C1 segment of cervical spinal cord (tissue), 14 donors: ENCODE measurements at regions not wholly inside any gene's neighbourhood (a gene's known extent, or its start where the extent isn't known, plus 50 kb on each side); places are given as distances from the start of the nearest gene placed in this dataset.
"Not testable (repeated sequence)": the region's sequence is repeated elsewhere in the genome, so short reads cannot be mapped to it uniquely, and the experiment has no call there.

Experiments
- DNase-seq, 14 donors: peaks; one replicate each; lab custom pipeline; 2025; lab: John Stamatoyannopoulos, UW

GRCh38 chr1:217138173-217138765, 415.0 kb upstream of the ESRRG start:
- DNase-seq, result no peak

DNA sequence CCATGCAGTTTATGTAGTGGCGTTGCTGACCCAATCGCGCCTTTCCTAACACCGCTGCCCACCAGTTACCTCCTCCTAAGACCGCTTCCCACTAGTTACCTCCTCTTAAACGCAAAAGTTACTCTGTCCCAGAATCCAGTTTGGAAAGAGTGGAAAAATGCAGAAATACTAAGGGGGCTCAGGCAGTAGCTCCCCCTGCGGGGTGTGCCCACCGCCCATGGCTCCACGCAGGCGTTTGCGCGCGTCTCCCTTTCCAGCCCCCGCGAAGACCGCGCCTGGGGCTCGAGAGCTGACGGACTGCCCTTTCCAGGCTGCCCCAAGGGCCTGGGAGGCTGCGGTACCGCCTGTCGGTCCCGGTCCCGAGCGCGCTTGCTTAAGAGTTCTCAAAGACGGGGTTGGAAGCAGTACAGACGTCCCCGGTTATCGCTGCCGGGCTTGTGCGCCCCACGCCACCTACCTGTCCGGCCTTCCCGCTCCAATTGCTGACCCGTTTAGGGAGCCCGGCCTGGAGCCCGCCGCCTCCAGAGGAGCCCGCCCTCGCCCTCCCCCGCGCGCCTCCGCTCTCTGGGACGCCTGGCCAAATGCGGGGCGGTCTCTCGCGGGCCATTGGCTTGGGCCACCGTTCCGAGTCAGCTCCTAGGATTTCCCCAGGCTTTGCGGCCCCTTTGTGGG, 414.1 kb upstream of the ESRRG start:
- DNase-seq, result no peak

DNA sequence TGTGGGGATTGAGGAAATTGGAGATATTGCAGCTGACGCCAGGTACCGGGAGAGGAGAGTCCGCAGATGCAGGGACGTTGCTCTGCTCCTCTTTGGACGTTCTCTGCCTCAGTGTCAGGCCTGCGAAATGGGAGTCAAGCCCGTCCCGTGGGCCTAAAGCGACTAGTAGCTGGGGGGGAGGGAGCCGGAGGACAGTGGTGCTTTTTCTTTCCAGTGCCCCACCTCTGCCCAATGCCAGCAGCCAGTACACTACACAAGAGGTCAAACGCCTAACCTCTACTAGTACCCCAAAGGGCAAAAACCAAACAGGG, 413.6 kb upstream of the ESRRG start:
- DNase-seq, result no peak

DNA sequence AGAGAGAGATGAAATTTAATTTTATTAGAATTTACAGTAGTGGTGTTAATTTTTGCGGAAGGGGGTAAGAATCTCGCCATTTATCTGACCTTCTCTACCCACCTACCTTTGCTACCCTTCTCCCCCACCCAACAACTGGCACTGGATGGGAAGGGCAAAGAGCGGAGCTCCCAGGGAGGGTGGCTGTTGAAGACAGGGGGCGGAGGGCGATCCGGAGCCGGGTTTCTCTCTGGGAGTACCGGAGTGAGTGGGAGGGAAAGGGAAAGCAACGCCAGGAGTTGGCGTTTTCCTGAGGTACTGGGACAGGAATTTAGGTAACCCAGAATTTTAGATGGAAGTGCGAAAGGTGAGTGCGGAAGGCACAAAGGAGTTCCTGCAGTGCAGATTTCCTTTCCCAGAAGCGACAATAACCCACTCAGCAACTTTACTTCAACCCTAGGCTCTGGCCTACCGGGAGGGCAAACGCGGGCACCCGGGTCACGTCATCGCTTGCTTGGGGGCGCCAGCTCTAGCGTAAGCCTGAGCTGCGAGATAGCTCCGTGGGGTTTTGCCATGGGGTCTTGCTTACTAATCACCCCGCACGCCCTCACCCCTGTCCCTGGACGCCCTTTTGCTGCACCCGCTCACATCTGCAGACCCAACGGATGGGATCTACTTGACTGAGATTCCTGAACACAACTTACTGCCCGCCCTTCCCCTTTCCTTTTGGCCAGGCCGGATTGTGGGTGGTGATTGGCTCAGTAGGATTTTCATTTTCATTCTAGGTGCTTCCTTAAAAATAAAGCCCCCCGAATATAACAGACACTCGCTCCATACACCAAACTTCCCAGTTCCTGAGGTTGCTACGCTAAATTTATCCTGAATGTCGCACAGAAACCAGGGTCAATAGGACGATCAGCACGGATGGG, 413.0 kb upstream of the ESRRG start:
- no peak for DNase-seq

DNA sequence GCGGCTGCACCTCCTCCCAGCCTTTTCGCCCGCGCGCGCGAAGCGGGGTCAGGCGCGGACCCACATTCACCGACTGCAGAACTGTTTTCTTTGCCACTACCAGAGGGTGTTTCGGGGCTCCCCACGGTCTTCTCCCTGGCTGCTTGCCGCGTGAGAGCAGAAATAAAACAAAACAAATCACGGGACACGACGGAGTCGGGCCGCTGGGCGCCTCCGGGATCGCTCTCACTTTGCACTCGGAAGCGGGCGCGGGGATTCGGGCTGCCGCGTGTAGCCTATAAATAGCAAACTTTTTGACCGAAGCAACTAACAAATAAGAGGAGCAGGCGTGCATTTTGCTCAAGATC, 412.3 kb upstream of the ESRRG start:
- DNase-seq, result no peak

DNA sequence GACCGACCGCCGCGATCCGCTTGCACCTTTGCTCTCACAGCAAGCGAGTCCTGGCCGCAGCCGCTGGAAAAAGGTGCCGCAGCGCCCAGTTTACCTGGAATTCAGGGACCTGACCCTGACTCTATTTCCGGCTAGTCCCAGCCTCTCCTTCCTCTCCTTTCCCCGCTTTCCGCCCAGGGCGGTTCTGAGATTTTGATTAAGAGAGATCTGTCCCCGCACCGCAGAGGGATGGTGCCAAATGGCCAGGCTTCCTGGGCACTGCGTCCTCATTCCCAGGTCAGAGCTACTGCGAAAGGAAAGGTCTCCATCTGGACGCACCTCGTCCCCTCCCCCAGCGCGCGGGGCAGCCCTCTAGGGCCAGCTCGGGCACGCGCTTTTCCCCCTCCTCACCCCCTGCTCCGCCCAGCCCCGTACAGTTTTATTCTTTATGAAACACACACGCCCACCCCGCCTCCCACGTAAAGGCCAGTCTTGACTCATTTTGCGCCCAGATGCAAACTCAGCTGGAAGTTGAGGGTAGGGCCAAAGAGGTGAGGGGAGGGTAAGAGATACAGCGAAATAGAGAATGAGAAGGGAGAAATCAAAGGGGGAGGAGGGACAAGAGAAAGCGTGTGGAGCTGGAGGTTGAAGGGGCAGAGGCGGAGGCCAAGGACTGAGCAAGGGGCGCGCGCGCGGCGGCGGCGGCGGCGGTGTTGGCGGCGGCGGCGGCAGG, 411.8 kb upstream of the ESRRG start:
- no peak for DNase-seq

GRCh38 chr1:217133958-217134856, 411.0 kb upstream of the ESRRG start:
- no peak for DNase-seq

GRCh38 chr1:217133092-217133491, 409.9 kb upstream of the ESRRG start:
- DNase-seq, result no peak

DNA sequence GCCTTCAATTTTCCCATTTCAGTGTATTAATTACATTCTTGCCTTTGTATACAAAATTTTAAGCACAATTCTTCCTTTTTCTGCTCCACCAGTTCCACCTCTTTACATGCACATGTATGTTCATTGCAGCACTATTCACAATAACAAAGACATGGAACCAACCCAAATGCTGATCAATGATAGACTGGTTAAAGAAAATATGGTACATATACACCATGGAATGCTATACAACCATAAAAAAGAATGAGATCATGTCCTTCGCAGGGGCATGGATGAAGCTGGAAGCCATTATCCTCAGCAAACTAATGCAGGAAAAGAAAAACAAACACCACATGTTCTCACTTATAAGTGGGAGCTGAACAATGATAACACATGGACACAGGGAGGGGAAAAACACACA, 400.1 kb upstream of the ESRRG start:
- not testable (repeated sequence) for DNase-seq

DNA sequence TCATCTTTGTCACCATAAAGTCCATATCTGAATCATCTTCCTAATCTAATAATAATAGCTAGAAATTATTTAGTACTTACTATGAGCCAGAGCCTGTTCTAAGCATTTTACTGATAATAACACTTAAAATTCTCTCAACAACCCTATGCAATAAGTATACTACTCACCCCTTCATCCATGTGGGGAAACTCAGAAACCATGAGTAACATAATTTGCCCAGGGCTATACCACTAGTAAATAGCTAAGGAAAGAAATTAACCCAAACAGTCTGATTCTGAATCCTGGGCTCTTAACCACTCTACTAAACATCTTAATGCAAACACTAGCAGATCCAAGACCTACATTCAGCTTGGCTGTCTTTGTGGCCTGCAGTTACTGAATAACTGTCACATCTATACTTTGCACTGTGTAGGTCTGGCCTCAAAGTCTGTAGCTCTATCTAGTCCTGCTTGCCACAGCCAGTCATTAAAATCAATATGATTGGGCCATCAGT, 394.8 kb upstream of the ESRRG start:
- no peak for DNase-seq

DNA sequence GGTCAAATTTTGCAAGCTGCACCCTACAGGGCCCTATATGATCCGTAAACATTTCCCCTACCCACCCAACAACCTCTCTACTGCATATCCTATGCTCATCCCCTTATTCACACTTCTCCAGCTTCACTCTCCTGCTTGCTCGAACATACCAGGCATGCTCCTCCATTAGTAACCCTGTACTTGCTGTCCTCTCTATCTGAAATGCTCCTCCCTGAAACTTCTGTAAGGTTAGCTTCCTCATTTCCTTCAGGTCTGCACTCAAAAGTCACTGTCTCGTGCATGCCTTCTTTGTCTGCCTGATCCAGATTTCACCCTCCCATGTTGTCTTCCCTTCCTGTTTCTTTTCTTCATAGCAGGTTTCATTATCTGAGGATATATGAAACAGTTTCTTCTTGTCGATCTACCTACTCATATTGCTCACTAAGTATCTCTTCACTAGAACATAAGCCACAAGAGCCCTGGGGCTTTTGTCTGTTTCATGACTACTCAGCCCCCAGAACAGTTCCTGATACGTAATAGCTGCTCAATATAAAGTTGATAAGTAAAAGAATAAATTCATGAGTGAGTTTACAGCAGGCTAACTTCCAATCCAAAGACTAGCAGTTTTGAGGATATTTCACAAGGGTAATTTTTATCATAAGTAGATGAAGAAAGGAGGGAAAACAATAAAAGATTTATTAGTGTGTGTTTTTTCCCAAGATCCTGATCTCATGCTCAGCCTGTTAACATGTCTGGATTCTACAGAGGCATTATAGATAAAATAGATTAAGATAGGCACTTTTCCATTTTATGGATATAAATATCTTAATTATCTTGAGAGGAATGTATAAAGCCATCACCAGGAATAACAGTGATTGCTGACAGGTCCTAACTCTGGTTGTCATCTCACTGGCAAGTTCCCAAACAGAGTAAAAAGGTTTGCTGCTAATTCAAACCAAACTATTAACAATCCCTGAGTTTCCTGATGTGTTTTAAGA, 392.5 kb upstream of the ESRRG start:
- no peak for DNase-seq

DNA sequence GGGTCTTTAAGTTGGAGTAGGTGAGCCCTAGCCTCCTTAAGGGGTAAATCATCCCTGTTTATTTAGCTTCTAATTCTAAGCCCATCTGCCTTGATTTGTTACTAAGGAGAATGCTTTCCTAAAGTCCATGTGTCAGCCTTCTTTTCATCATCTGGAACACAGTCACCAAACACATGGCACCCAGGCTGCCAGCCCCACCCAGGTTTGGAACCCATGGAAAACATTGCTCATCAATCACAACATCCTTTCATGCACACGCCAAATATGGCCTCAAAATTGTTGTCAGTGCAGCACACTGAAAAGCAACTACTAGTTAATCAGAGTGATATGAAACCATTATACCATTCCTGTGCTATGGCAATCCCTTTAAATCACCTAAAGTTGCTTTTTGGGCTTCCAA, 386.7 kb upstream of the ESRRG start:
- DNase-seq, result no peak

DNA sequence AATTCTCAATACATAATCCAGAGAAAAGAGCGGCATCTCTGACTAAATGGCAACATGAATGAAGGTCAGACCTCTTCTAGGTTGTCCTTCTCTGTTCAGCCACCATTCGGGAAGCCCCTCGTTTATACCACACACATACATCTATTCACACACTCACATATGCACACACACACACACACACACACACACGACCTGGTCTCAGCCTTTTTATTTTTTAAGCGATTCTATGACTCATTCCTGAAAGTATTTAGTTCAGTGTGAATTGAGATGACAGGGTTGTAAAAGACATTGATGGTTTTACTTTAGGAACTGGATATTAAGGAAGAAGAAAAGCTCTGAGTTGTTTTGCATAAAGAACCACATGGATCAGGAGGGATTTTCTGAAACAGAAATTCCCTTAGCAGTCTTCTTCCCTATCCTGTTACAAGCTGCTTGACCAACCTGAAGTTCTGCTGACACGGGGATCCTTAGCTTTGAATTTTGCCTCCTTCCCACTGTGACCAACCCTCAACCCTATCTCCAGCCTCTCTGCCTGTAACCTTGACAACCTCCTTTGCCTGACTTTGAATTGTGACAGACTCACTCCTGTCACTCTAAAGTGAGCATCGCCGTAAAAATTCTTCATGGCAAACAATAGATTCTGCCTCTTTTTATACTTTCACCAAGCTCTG, 383.1 kb upstream of the ESRRG start:
- DNase-seq, result no peak

- DNase-seq, result no peak
These were observed 382.2 kb upstream of the ESRRG start for GRCh38 chr1:217105437-217105836.

- no peak for DNase-seq
These were observed 374.6 kb upstream of the ESRRG start for GRCh38 chr1:217097819-217098218.

- DNase-seq, result no peak
These were observed 373.0 kb upstream of the ESRRG start for GRCh38 chr1:217096200-217096599.

DNA sequence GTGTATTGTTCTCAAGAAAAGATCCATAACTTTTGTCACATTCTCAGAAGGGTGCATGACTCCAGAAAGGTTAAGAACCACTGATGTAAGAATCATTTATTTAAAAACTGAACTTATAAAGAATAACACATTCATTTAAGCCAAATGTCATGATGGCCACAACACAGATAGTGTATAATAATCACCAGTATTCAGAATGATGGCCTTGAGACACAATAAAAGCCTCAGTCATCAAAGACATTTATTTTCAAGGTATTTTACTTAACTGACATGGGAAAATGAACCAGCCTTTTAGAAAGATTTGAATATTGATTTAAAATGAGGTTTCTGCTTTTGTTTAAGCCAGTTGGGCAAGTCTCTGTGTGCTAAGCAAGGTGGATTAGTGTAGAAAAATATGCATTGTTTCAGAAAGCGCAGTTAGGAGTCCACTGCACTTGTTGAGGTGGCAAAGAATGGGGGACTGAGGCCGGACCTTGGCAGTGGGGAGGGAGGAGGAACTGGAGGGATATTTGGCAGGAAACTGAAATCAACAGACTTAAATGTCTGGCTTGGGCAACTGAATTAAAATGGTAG, 371.9 kb upstream of the ESRRG start:
- no peak for DNase-seq

DNA sequence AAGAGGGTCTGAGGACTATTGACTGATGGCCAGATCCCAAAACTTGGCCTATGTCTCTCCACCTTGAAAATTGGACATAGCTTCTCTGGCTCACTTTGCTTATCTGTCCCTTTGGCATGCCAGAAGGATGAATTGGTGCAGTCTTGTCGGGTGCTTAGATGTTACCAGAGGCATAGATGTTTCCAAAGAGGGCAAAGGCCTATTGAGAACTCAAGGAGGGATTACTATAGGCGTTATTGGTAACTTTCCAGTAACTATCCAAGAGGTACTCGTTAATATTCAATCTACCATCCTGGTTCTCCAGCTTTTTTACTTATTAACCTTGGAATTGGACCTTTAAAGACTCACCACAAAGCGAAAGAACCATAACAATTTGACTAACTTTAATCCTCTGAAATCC, 368.3 kb upstream of the ESRRG start:
- no peak for DNase-seq
